Adrenal gland (tissue), 5 donors: ENCODE measurements at regions not wholly inside any gene's neighbourhood (a gene's known extent, or its start where the extent isn't known, plus 50 kb on each side); places are given as distances from the start of the nearest gene placed in this dataset.

ENCODE experiments used
- POLR2A ChIP-seq, 2 donors: fragments of 450-650 bp; IDR thresholded peaks; one replicate each; pipeline ENCODE4 v1.6.1; 2017; ENCODE audit warnings: antibody characterized with exemption in 2 of 2, mild to moderate bottlenecking in 2 of 2, moderate library complexity in 1 of 2
- TF ChIP-seq, protein P1 (sequence below), 6 experiments: fragments of 450-650 bp in 4 of 6; fragments of 200-600 bp in 2 of 6; sonication (generic) in 1 of 6; IDR thresholded peaks; 1 replicate in 5 of 6; 2 replicates in 1 of 6; pipeline versions ENCODE4 v1.5.1 to v1.8.0; 2016 to 2021; ENCODE audit warnings: antibody characterized with exemption in 6 of 6, mild to moderate bottlenecking in 2 of 6, moderate library complexity in 1 of 6
- donor health status: DM: no; HTN: no; CAD: no.

- no peak for TF ChIP-seq POLR2A (IDR thresholded peaks at IDR 0.05)
- TF ChIP-seq, protein P1, sequence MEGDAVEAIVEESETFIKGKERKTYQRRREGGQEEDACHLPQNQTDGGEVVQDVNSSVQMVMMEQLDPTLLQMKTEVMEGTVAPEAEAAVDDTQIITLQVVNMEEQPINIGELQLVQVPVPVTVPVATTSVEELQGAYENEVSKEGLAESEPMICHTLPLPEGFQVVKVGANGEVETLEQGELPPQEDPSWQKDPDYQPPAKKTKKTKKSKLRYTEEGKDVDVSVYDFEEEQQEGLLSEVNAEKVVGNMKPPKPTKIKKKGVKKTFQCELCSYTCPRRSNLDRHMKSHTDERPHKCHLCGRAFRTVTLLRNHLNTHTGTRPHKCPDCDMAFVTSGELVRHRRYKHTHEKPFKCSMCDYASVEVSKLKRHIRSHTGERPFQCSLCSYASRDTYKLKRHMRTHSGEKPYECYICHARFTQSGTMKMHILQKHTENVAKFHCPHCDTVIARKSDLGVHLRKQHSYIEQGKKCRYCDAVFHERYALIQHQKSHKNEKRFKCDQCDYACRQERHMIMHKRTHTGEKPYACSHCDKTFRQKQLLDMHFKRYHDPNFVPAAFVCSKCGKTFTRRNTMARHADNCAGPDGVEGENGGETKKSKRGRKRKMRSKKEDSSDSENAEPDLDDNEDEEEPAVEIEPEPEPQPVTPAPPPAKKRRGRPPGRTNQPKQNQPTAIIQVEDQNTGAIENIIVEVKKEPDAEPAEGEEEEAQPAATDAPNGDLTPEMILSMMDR (IDR thresholded peaks at IDR 0.05), result no peak
Measured at GRCh38 chr4:62822306-62822705, 1586.9 kb downstream of the TECRL start.
